HCT116 (cell line): ENCODE measurements at regions not wholly inside any gene's neighbourhood (a gene's known extent, or its start where the extent isn't known, plus 50 kb on each side); places are given as distances from the start of the nearest gene placed in this dataset.

Experiments used
- ATAC-seq: fragments of 200-7000 bp; cut with Tn5 transposase; 2 replicates; pipeline ENCODE4 v1.9.1; 2020; ENCODE audit warnings: mild to moderate bottlenecking, moderate library complexity
- BruUV-seq: library from RNA; stranded (reverse); fragments of 400-500 nt; replicated peaks from 2 replicates; lab custom pipeline; 2021; lab: Mats Ljungman, UMichigan
- CTCF ChIA-PET: fragments of 300-600 bp; sonication (Branson Sonifier 250); formaldehyde crosslinking; loops from one replicate; lab custom pipeline; 2021; ENCODE audit warnings: antibody characterized with exemption; lab: Charles Lee
- POLR2A ChIA-PET: fragments of 300-600, 350-600 bp; sonication (Branson Sonifier 250); formaldehyde crosslinking; loops from one replicate; lab custom pipeline; 2021; ENCODE audit warnings: antibody characterized with exemption; lab: Charles Lee
- RAD21 ChIA-PET, 2 experiments: fragments of 300-600 bp; sonication (Branson Sonifier 250); formaldehyde crosslinking; loops; one replicate each; lab custom pipeline; 2023; ENCODE audit warnings: low total read pairs in 2 of 2; ENCODE audit not compliant: uncharacterized antibody in 2 of 2, unreplicated experiment in 2 of 2, low non-redundant PET in 1 of 2; lab: Charles Lee
- DNase-seq: peaks from one replicate; pipeline ENCODE4 v3.0.0-alpha.2; 2010; ENCODE audit warnings: low read depth, low spot score
- H2AFZ ChIP-seq: fragments of 200-600 bp; shearing (Covaris generic), sonication (generic); 2 replicates; pipeline ENCODE4 v1.6.1; 2017; ENCODE audit warnings: low read depth, mixed run types, mixed read lengths, antibody characterized with exemption, low read length; ENCODE audit not compliant: poor library complexity, severe bottlenecking
- H3K27ac ChIP-seq: 2 replicates; pipeline ENCODE4 v1.5.1; 2012; ENCODE audit warnings: low read depth, low read length
- H3K27me3 ChIP-seq: fragments of 200-600 bp; sonication (generic); 2 replicates; pipeline ENCODE4 v1.6.1; 2016; ENCODE audit warnings: mixed run types, low read length, mixed read lengths; ENCODE audit not compliant: insufficient read depth
- H3K36me3 ChIP-seq, 2 experiments: fragments of 200-500 bp in 1 of 2; fragments of 200-600 bp in 1 of 2; sonication (Bioruptor generic) in 1 of 2; sonication (generic) in 1 of 2; 2 replicates each; pipeline versions ENCODE4 v1.5.1 to v1.6.1; 2014 to 2016; ENCODE audit warnings: low read length in 2 of 2, inconsistent platforms in 1 of 2, mixed read lengths in 1 of 2, mixed run types in 1 of 2; ENCODE audit not compliant: insufficient read depth in 2 of 2, control insufficient read depth in 1 of 2
- H3K4me1 ChIP-seq, 2 experiments: fragments of 200-600 bp in 1 of 2; sonication (generic) in 1 of 2; 2 replicates each; pipeline versions ENCODE4 v1.5.1 to v1.6.1; 2012 to 2017; ENCODE audit warnings: low read length in 2 of 2, inconsistent platforms in 1 of 2, mild to moderate bottlenecking in 1 of 2, mixed read lengths in 1 of 2, mixed run types in 1 of 2, moderate library complexity in 1 of 2; ENCODE audit not compliant: insufficient read depth in 2 of 2, control insufficient read depth in 1 of 2
- H3K4me2 ChIP-seq: fragments of 200-600 bp; sonication (generic); 2 replicates; pipeline ENCODE4 v1.6.1; 2017; ENCODE audit warnings: mixed run types, low read length, mixed read lengths
- H3K4me3 ChIP-seq, 2 experiments: fragments of 200-600 bp in 1 of 2; sonication (generic) in 1 of 2; replicated peaks in 1 of 2; 2 replicates each; pipeline ENCODE4 v1.5.1; 2011 to 2016; ENCODE audit warnings: low read length in 2 of 2, control low read depth in 1 of 2, low read depth in 1 of 2, mild to moderate bottlenecking in 1 of 2, mixed read lengths in 1 of 2, mixed run types in 1 of 2
- H3K79me2 ChIP-seq: fragments of 200-600 bp; sonication (generic); 2 replicates; pipeline ENCODE4 v1.6.1; 2017; ENCODE audit warnings: mild to moderate bottlenecking, mixed run types, low read length, moderate library complexity, mixed read lengths; ENCODE audit not compliant: insufficient read depth
- H3K9ac ChIP-seq: fragments of 200-600 bp; sonication (generic); 2 replicates; pipeline ENCODE4 v1.6.1; 2016; ENCODE audit warnings: low read length, mixed read lengths
- H3K9me2 ChIP-seq: fragments of 200-600 bp; sonication (generic), shearing (Covaris generic); 2 replicates; pipeline ENCODE4 v1.6.1; 2017; ENCODE audit warnings: mixed run types, mild to moderate bottlenecking, moderate library complexity; ENCODE audit not compliant: insufficient read depth
- H3K9me3 ChIP-seq, 2 experiments: fragments of 200-500 bp in 1 of 2; fragments of 200-600 bp in 1 of 2; sonication (Bioruptor generic) in 1 of 2; sonication (generic) in 1 of 2; 2 replicates each; pipeline ENCODE4 v1.6.1; 2014 to 2017; ENCODE audit warnings: low read length in 2 of 2, mixed read lengths in 2 of 2, inconsistent platforms in 1 of 2, low read depth in 1 of 2, mild to moderate bottlenecking in 1 of 2, mixed run types in 1 of 2, moderate library complexity in 1 of 2; ENCODE audit not compliant: control insufficient read depth in 1 of 2, insufficient read depth in 1 of 2
- H4K20me1 ChIP-seq: fragments of 200-600 bp; sonication (generic), shearing (Covaris generic); 2 replicates; pipeline ENCODE4 v1.6.1; 2017; ENCODE audit warnings: mixed run types, mild to moderate bottlenecking, moderate library complexity; ENCODE audit not compliant: insufficient read depth
- CBX3 ChIP-seq: IDR thresholded peaks from 2 replicates; pipeline ENCODE4 v1.6.1; 2012; ENCODE audit warnings: low read depth
- CEBPB ChIP-seq: IDR thresholded peaks from 2 replicates; pipeline ENCODE4 v1.6.1; 2012; ENCODE audit warnings: low read depth
- ELF1 ChIP-seq: IDR thresholded peaks from 2 replicates; pipeline ENCODE4 v1.6.1; 2012; ENCODE audit warnings: low read depth, borderline replicate concordance
- FOSL1 ChIP-seq: IDR thresholded peaks from 2 replicates; pipeline ENCODE4 v1.6.1; 2012; ENCODE audit warnings: low read depth
- JUND ChIP-seq: IDR thresholded peaks from 2 replicates; pipeline ENCODE4 v1.6.1; 2012
- RAD21 ChIP-seq: IDR thresholded peaks from 2 replicates; pipeline ENCODE4 v1.6.1; 2012; ENCODE audit warnings: low read depth, mild to moderate bottlenecking
- SP1 ChIP-seq: IDR thresholded peaks from 2 replicates; pipeline ENCODE4 v1.6.1; 2012; ENCODE audit warnings: low read depth
- SRF ChIP-seq: IDR thresholded peaks from 2 replicates; pipeline ENCODE4 v1.6.1; 2012; ENCODE audit warnings: low read depth
- intact Hi-C: fragments of 100-400 bp; cut with micrococcal nuclease; formaldehyde crosslinking; loops from 2 replicates; pipeline ENCODE4 v1.10.0; 2022

- H2AFZ ChIP-seq, result no peak overlapping the region
- no peaks in the 10 kb centered on the region for H4K20me1 ChIP-seq
- POLR2A ChIA-PET, result interaction anchor here (0.7 kb wide), 1 partner anchor 252 kb away, joined by 4 read pairs; no protein-coding TSS in a partner anchor
- H3K4me1 ChIP-seq, result no peaks in the 10 kb centered on the region
- no peak overlapping the region for H3K4me2 ChIP-seq
- no peak for ATAC-seq
- H3K27me3 ChIP-seq, result peaks cover 11% of the 10 kb centered on the region; the same call in 1 of the 2 replicates
- CTCF ChIA-PET, result no interaction called here
- no peak for DNase-seq
- H3K9ac ChIP-seq, result no peak overlapping the region
- H3K36me3 ChIP-seq, result no peaks in the 10 kb centered on the region
- no peaks in the 10 kb centered on the region for H3K9me3 ChIP-seq
- H3K9me2 ChIP-seq, result no peaks in the 10 kb centered on the region
- intact Hi-C loops, result no loop called here
- no peaks in the 10 kb centered on the region for H3K79me2 ChIP-seq
- RAD21 ChIA-PET, result no interaction called here
- no peak overlapping the region for H3K27ac ChIP-seq
- no TSS peak for BruUV-seq
- TF ChIP-seq CEBPB, result no peak
- no peak for TF ChIP-seq RAD21
- no peak for TF ChIP-seq CBX3
- TF ChIP-seq ELF1, result no peak
- TF ChIP-seq, all 23 proteins: peak for 0
- H3K4me3 ChIP-seq, result no peak overlapping the region
These were observed 115.1 kb upstream of the PROK2 start for GRCh38 chr3:71900057-71900456.

- intact Hi-C loops, result no loop called here
- no TSS peak for BruUV-seq
- Histone ChIP-seq H4K20me1 (no peaks in the 10 kb centered on the region), H3K27me3 (peaks cover 17% of the 10 kb centered on the region; the same call in 1 of the 2 replicates), H3K4me1 (no peaks in the 10 kb centered on the region), H3K9me3 (no peaks in the 10 kb centered on the region), H3K27ac (no peak overlapping the region), H3K79me2 (no peaks in the 10 kb centered on the region), H3K36me3 (no peaks in the 10 kb centered on the region), H2AFZ (no peak overlapping the region)
- CTCF ChIA-PET, result no interaction called here
- no peak for TF ChIP-seq CBX3
- no peak for TF ChIP-seq SRF
- TF ChIP-seq JUND, result no peak
- no peak for TF ChIP-seq SP1
- no peak for TF ChIP-seq FOSL1
- TF ChIP-seq, all 23 proteins: peak for 0
- DNase-seq (no peak), ATAC-seq (no peak)
- Histone ChIP-seq H3K4me3 (no peak overlapping the region), H3K4me2 (no peak overlapping the region), H3K9ac (no peak overlapping the region), H3K9me2 (no peaks in the 10 kb centered on the region)
- ChIA-PET RAD21 (no interaction called here), POLR2A (no interaction called here)
These were observed 111.8 kb upstream of the PROK2 start for GRCh38 chr3:71896751-71897150.
